Prostate gland (tissue), 2 donors: ENCODE measurements at regions not wholly inside any gene's neighbourhood (a gene's known extent, or its start where the extent isn't known, plus 50 kb on each side); places are given as distances from the start of the nearest gene placed in this dataset.
"Not testable (repeated sequence)": the region's sequence is repeated elsewhere in the genome, so short reads cannot be mapped to it uniquely, and the experiment has no call there.

Source experiments
- DNase-seq: peaks from one replicate; pipeline ENCODE4 v3.0.0-alpha.2; 2019; ENCODE audit warnings: low spot score
- H3K27ac ChIP-seq, 2 donors: fragments of 200-600 bp; sonication (generic); 2 replicates each; pipeline ENCODE4 v1.5.1; 2017 to 2019
- H3K27me3 ChIP-seq: fragments of 200-600 bp; sonication (generic); replicated peaks from 2 replicates; pipeline ENCODE4 v1.5.1; 2019; ENCODE audit not compliant: insufficient read depth
- H3K36me3 ChIP-seq, 2 donors: fragments of 200-600 bp; sonication (generic); 1 replicate in 1 of 2; 2 replicates in 1 of 2; pipeline versions ENCODE4 v1.5.1 to v1.8.1; 2017 to 2019
- H3K4me1 ChIP-seq: fragments of 200-600 bp; sonication (generic); replicated peaks from 2 replicates; pipeline ENCODE4 v1.5.1; 2019
- H3K4me3 ChIP-seq, 2 donors: fragments of 200-600 bp; sonication (generic); 2 replicates each; pipeline ENCODE4 v1.5.1; 2017 to 2019
- H3K9me3 ChIP-seq: fragments of 200-600 bp; sonication (generic); 2 replicates; pipeline ENCODE4 v1.5.1; 2017
- POLR2A ChIP-seq: fragments of 450-650 bp; IDR thresholded peaks from one replicate; pipeline ENCODE4 v1.6.1; 2016; ENCODE audit warnings: antibody characterized with exemption, mild to moderate bottlenecking
- POLR2AphosphoS5 ChIP-seq: sonication (generic); formaldehyde crosslinking; IDR thresholded peaks from one replicate; pipeline ENCODE4 v1.6.1; 2017; ENCODE audit warnings: antibody characterized with exemption
- WGBS: methylation state at CpG from one replicate; pipeline ENCODE4 v1.1.5; 2018; 5-methylcytosine and 5-hydroxymethylcytosine counted together
- intact Hi-C: fragments of 100-400 bp; cut with DNase I; formaldehyde crosslinking; loops from one replicate; pipeline ENCODE4 v1.14.2; 2022
- TF ChIP-seq, protein P1 (sequence below), 4 experiments: fragments of 200-600 bp in 2 of 4; fragments of 450-650 bp in 2 of 4; sonication (generic) in 2 of 4; IDR thresholded peaks; 1 replicate in 3 of 4; 2 replicates in 1 of 4; pipeline ENCODE4 v1.5.1; 2016 to 2019; ENCODE audit warnings: antibody characterized with exemption in 4 of 4, mild to moderate bottlenecking in 2 of 4, moderate library complexity in 2 of 4

GRCh38 chr1:232732344-232732910, 72.8 kb upstream of the MAP10 start:
- no peaks in the 10 kb centered on the region for H3K4me1 ChIP-seq
- 66% methylated on average over 1 of the region's 1 CpG for WGBS
- TF ChIP-seq, protein P1, sequence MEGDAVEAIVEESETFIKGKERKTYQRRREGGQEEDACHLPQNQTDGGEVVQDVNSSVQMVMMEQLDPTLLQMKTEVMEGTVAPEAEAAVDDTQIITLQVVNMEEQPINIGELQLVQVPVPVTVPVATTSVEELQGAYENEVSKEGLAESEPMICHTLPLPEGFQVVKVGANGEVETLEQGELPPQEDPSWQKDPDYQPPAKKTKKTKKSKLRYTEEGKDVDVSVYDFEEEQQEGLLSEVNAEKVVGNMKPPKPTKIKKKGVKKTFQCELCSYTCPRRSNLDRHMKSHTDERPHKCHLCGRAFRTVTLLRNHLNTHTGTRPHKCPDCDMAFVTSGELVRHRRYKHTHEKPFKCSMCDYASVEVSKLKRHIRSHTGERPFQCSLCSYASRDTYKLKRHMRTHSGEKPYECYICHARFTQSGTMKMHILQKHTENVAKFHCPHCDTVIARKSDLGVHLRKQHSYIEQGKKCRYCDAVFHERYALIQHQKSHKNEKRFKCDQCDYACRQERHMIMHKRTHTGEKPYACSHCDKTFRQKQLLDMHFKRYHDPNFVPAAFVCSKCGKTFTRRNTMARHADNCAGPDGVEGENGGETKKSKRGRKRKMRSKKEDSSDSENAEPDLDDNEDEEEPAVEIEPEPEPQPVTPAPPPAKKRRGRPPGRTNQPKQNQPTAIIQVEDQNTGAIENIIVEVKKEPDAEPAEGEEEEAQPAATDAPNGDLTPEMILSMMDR (IDR thresholded peaks at IDR 0.05), result no peak
- TF ChIP-seq POLR2A (no peak), POLR2AphosphoS5 (no peak)
- DNase-seq, result no peak
- H3K36me3 ChIP-seq, result no peaks in the 10 kb centered on the region
- H3K4me3 ChIP-seq, result no peak overlapping the region
- intact Hi-C loops, result no loop called here
- H3K27me3 ChIP-seq, result no peaks in the 10 kb centered on the region
- no peak overlapping the region for H3K27ac ChIP-seq
- no peaks in the 10 kb centered on the region for H3K9me3 ChIP-seq

DNA sequence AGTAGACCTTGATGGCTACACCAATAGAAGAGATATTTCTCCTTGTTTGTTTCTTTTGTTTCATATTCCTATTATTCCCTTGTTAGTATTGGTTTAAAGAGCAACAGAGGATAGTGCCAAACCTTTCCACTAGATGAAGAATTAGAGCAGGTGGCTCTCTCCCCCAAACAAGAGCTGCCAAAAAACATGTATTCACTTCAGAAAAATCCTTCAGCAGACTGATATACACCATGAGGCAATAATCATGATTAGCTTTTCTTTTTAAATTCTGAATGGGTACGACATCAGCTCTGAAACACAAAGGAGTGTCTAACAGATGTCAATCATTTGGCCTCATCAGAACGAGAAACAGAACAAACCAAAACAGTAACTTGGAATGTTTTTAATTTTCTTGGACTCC, 67.3 kb upstream of the MAP10 start:
- no peaks in the 10 kb centered on the region for H3K4me1 ChIP-seq
- H3K4me3 ChIP-seq, result no peak overlapping the region
- H3K36me3 ChIP-seq, result no peaks in the 10 kb centered on the region
- intact Hi-C loops, result no loop called here
- 69% methylated on average over 2 of the region's 2 CpGs for WGBS
- no peak overlapping the region for H3K27ac ChIP-seq
- no peak for DNase-seq
- TF ChIP-seq, protein P1 (IDR thresholded peaks at IDR 0.05), result no peak
- no peak for TF ChIP-seq POLR2A
- no peak for TF ChIP-seq POLR2AphosphoS5
- H3K27me3 ChIP-seq, result no peaks in the 10 kb centered on the region
- H3K9me3 ChIP-seq, result no peaks in the 10 kb centered on the region

DNA sequence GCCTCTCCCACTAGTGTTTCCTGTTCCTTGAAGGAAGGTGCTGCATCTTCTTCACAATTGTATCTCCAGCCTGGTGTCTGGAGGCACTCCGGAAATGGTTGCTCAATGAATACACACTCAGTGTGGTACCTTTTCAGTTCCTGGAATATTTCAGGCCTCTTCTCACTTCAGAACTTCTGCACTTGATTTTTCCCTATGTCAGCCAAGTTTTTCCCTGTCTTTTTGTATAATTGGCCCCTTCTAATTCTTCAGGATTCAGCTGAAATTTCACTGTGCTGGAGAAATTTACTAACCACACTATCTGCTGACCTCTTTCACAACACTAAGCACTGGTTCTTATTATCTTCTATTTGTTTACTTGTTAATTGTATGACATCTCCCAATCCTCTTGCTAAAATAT, 61.2 kb upstream of the MAP10 start:
- TF ChIP-seq POLR2AphosphoS5 (no peak), POLR2A (no peak)
- TF ChIP-seq, protein P1 (IDR thresholded peaks at IDR 0.05), result no peak
- DNase-seq, result no peak
- Histone ChIP-seq H3K4me1 (peaks cover 2% of the 10 kb centered on the region), H3K4me3 (no peak overlapping the region), H3K27me3 (no peaks in the 10 kb centered on the region), H3K27ac (no peak overlapping the region), H3K36me3 (no peaks in the 10 kb centered on the region), H3K9me3 (no peaks in the 10 kb centered on the region)
- intact Hi-C loops, result no loop called here
- WGBS, result 100% methylated on average over 1 of the region's 1 CpG

GRCh38 chr1:232744847-232745246, 60.4 kb upstream of the MAP10 start:
- DNase-seq, result no peak
- no peaks in the 10 kb centered on the region for H3K36me3 ChIP-seq
- peaks cover 2% of the 10 kb centered on the region for H3K4me1 ChIP-seq
- H3K9me3 ChIP-seq, result no peaks in the 10 kb centered on the region
- no peak overlapping the region for H3K4me3 ChIP-seq
- intact Hi-C loops, result no loop called here
- TF ChIP-seq POLR2A (no peak), POLR2AphosphoS5 (no peak)
- TF ChIP-seq, protein P1 (IDR thresholded peaks at IDR 0.05), result no peak
- H3K27me3 ChIP-seq, result no peaks in the 10 kb centered on the region
- peak overlapping the region in 1 of 2 donors; percentile 72 for H3K27ac ChIP-seq
- WGBS, result 98% methylated on average over 6 of the region's 6 CpGs

DNA sequence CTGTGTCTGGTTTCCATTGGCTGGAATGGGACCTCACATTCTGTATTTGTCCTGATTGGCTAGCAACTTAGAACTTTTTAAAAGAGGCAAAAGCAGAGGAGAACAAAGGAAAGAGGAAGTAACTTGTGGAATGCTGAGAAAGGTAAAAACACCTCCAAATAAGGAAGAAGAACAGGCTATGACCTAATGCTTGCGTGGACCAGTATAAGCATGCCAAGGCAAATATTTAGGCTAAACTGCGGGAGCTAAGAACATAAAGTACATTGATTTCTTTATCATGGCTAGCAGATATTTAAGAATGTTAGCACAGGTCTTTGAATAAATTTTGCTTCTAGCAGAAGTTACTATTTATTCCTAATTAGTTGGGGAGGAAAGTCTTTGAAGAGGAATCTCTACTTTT, 59.5 kb upstream of the MAP10 start:
- H3K9me3 ChIP-seq, H3K4me3 ChIP-seq, H3K4me1 ChIP-seq, H3K27me3 ChIP-seq, intact Hi-C loops, H3K36me3 ChIP-seq: not testable (repeated sequence)
- TF ChIP-seq POLR2AphosphoS5, result peak; percentile 77
- peak overlapping the region in 1 of 2 donors; percentile 72 for H3K27ac ChIP-seq
- WGBS, result 43% methylated on average over 2 of the region's 2 CpGs
- peak; percentile 38 for DNase-seq
